Right cardiac atrium (tissue), 5 donors: ENCODE measurements at regions not wholly inside any gene's neighbourhood (a gene's known extent, or its start where the extent isn't known, plus 50 kb on each side); places are given as distances from the start of the nearest gene placed in this dataset.

Experiments used
- ATAC-seq, 2 donors: fragments of 200-7000 bp; cut with Tn5 transposase; one replicate each; pipeline versions ENCODE4 v1.8.0 to v1.9.1; 2020; ENCODE audit warnings: moderate library complexity in 2 of 2, mild to moderate bottlenecking in 1 of 2
- DNase-seq, 3 donors: peaks; one replicate each; pipeline ENCODE4 v3.0.0-alpha.2; 2020
- H3K27ac ChIP-seq: one replicate; pipeline ENCODE4 v1.5.1; 2013; ENCODE audit warnings: mild to moderate bottlenecking, low read length, control low read depth, moderate library complexity
- H3K27me3 ChIP-seq: one replicate; pipeline ENCODE4 v1.6.1; 2013; ENCODE audit not compliant: control insufficient read depth, insufficient read depth
- H3K4me1 ChIP-seq: one replicate; pipeline ENCODE4 v1.6.1; 2013; ENCODE audit warnings: low read length; ENCODE audit not compliant: control insufficient read depth, insufficient read depth
- H3K4me3 ChIP-seq: one replicate; pipeline ENCODE4 v1.5.1; 2013; ENCODE audit warnings: low read length, control low read depth
- H3K9me3 ChIP-seq: one replicate; pipeline ENCODE4 v1.6.1; 2013; ENCODE audit warnings: low read length; ENCODE audit not compliant: control insufficient read depth
- WGBS: extraction: QIAGEN DNeasy Blood & Tissue Kit; methylation state at CpG from one replicate; pipeline ENCODE4 v1.1.7; 2013; 5-methylcytosine and 5-hydroxymethylcytosine counted together
- intact Hi-C, 4 donors: fragments of 100-400 bp; cut with DNase I; formaldehyde crosslinking; loops; one replicate each; pipeline versions ENCODE4 v1.11.0 to v1.14.0; 2022 to 2023
- donor health status: healthy with polysubstance abuse.
- donor health status: DM: no; HTN: yes; CAD: no.
- donor health status: DM: no; HTN: no; CAD: no.
- donor health status: DM: no; HTN: yes; CAD: no; lungs with severe emphysema.
- donor health status: DM: yes; HTN: yes; CAD: no.

DNA sequence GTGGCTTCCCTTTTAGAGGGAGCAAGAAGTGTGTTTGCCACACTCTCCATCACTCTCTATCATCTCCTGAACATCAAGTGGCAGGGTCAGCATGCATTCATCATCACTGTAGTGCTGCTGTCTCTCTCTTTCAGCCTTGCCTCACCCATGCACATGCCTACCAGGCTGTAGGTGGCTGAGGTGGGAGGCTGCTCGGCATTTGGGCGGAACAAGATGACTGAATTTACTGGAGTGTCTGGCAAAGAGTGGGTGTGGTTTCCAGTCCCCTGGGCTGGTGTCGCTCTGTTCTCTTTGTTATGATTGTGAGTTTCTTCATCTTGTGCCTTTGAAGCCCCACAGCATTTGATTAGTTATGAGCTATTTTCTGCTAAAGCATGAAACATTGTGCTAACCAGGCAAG is 541.9 kb upstream of the EEF2KMT start:
- intact Hi-C loops, result no loop called here
- DNase-seq (no peak), ATAC-seq (no peak)
- WGBS, result 60% methylated on average over 3 of the region's 3 CpGs
- H3K27me3 ChIP-seq, result no peaks in the 10 kb centered on the region
- H3K9me3 ChIP-seq, result no peaks in the 10 kb centered on the region
- H3K27ac ChIP-seq, result no peak overlapping the region
- no peak overlapping the region for H3K4me3 ChIP-seq
- H3K4me1 ChIP-seq, result no peaks in the 10 kb centered on the region

- no peak for DNase-seq
- intact Hi-C loops, result no loop called here
- no peak for ATAC-seq
- no peaks in the 10 kb centered on the region for H3K27me3 ChIP-seq
- no peaks in the 10 kb centered on the region for H3K4me1 ChIP-seq
- no peak overlapping the region for H3K27ac ChIP-seq
- no peaks in the 10 kb centered on the region for H3K9me3 ChIP-seq
- no peak overlapping the region for H3K4me3 ChIP-seq
- WGBS, result 68% methylated on average over 2 of the region's 2 CpGs
These were observed 537.7 kb upstream of the EEF2KMT start for GRCh38 chr16:5635331-5635730.

- WGBS, result 43% methylated on average over 2 of the region's 2 CpGs
- Histone ChIP-seq H3K9me3 (no peaks in the 10 kb centered on the region), H3K27me3 (no peaks in the 10 kb centered on the region), H3K4me1 (no peaks in the 10 kb centered on the region), H3K27ac (no peak overlapping the region), H3K4me3 (no peak overlapping the region)
- DNase-seq, result no peak
- ATAC-seq, result no peak
- intact Hi-C loops, result no loop called here
These were observed 537.1 kb upstream of the EEF2KMT start for GRCh38 chr16:5634666-5635180.

DNA sequence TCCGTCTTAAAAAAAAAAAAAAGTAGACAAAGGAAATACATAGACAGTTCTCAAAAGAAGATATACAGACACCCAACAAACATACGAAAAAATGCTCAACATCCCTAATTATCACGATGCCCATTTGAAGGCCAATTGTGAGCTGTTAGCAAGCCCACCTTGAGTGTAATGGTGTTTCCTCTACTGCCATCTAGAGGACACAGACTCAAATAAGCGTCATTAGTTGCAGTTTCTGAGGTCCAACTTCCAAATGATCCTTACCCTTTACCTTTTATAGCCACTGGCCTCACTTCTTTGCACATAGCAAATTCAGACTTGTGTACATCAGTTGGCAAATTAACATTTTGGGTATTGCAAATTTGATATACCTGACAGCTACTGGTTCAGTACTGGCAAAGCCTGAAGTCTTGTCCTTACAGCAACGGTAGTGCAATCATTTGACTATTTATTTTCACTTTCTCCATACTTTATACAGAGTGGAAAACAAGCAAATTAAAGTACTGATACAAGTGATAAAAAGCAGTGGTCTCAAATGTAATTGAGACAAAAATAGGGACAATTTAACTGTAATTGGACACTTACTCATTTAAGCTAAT is 536.3 kb upstream of the EEF2KMT start:
- H3K27me3 ChIP-seq, result no peaks in the 10 kb centered on the region
- WGBS, result 37% methylated on average over 5 of the region's 5 CpGs
- H3K4me3 ChIP-seq, result no peak overlapping the region
- no peaks in the 10 kb centered on the region for H3K4me1 ChIP-seq
- no peaks in the 10 kb centered on the region for H3K9me3 ChIP-seq
- intact Hi-C loops, result no loop called here
- no peak for ATAC-seq
- DNase-seq, result no peak
- no peak overlapping the region for H3K27ac ChIP-seq

DNA sequence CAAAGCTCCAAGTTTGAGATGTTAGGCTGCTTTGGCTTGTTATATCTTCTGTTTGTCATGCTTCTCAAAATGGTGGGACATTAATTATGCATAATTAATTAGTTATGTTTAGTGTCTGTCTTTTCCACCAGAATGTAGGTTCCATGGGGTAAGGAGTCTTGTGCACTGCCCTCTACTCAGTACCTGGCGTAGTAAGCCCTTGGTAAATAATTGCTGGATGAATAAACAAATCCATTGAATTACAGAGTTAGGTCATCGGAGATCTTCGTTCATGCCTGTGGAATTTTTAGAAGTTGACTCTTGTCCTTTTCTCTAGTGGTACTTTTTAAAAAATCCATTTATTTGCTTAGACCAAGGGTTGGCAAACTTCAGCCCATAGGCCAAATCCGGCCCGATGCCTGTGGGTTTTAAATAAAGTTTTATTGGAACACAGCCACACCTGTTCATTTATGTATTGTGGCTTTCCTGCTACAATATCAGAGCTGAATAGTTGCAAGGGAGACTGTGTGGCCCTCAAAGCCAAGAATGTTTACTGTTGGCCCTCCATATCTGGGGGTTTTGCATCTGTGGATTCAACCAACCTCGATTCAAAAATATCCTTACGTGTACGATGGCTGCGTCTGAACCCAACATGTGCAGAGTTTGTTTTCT is 524.8 kb upstream of the EEF2KMT start:
- H3K4me3 ChIP-seq, result no peak overlapping the region
- WGBS, result 87% methylated on average over 9 of the region's 9 CpGs
- H3K27me3 ChIP-seq, result no peaks in the 10 kb centered on the region
- no peak overlapping the region for H3K27ac ChIP-seq
- H3K4me1 ChIP-seq, result no peaks in the 10 kb centered on the region
- ATAC-seq (no peak), DNase-seq (no peak)
- no peaks in the 10 kb centered on the region for H3K9me3 ChIP-seq
- intact Hi-C loops, result no loop called here

- ATAC-seq (peak in 1 of 2 donors; percentile 57), DNase-seq (no peak)
- no peaks in the 10 kb centered on the region for H3K4me1 ChIP-seq
- intact Hi-C loops, result no loop called here
- H3K27me3 ChIP-seq, result no peaks in the 10 kb centered on the region
- no peaks in the 10 kb centered on the region for H3K9me3 ChIP-seq
- H3K27ac ChIP-seq, result no peak overlapping the region
- no peak overlapping the region for H3K4me3 ChIP-seq
- WGBS, result 34% methylated on average over 4 of the region's 4 CpGs
These were observed 524.2 kb upstream of the EEF2KMT start for GRCh38 chr16:5621826-5622225.

GRCh38 chr16:5619304-5619703 is 521.7 kb upstream of the EEF2KMT start:
- no peak for ATAC-seq
- intact Hi-C loops, result loop anchor here in 1 of 4 donors (10.0 kb wide), 1 partner anchor 385 kb away; no protein-coding TSS in a partner anchor
- DNase-seq, result no peak

DNA sequence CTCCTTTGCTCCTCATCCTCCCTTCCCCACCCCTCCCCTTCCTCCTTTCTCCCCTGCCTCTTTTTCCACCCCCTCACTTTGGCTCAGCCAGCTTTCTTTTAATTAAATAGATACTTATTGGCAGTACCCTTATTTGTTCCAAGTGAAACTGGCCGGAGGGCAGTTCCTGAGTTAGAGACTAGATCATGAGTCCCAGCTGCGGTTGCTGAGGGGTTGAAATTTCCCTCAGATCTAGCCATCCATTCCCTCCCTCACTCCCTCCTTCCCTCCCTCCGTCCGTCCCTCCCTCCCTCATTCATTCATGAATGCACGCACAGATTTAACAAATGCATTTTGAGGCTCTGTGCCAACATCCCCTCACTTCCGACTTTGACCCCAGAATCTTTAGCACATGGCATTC is 519.2 kb upstream of the EEF2KMT start:
- H3K4me1 ChIP-seq, result no peaks in the 10 kb centered on the region
- no peaks in the 10 kb centered on the region for H3K9me3 ChIP-seq
- H3K27me3 ChIP-seq, result no peaks in the 10 kb centered on the region
- H3K27ac ChIP-seq, result no peak overlapping the region
- no peak overlapping the region for H3K4me3 ChIP-seq
- intact Hi-C loops, result loop anchor here in 1 of 4 donors (10.0 kb wide), 1 partner anchor 382 kb away; no protein-coding TSS in a partner anchor
- ATAC-seq (no peak), DNase-seq (no peak)
- WGBS, result 38% methylated on average over 6 of the region's 6 CpGs

More at GRCh38 chr16:5619304-5619703, 521.7 kb upstream of the EEF2KMT start:
- Histone ChIP-seq H3K4me3 (no peak overlapping the region), H3K27me3 (no peaks in the 10 kb centered on the region), H3K9me3 (no peaks in the 10 kb centered on the region), H3K4me1 (no peaks in the 10 kb centered on the region), H3K27ac (no peak overlapping the region)
- 56% methylated on average over 8 of the region's 8 CpGs for WGBS

GRCh38 chr16:5615868-5616642 is 518.5 kb upstream of the EEF2KMT start:
- intact Hi-C loops, result loop anchor here in 1 of 4 donors (10.0 kb wide), 1 partner anchor 381 kb away; no protein-coding TSS in a partner anchor
- H3K27ac ChIP-seq, result no peak overlapping the region
- H3K9me3 ChIP-seq, result no peaks in the 10 kb centered on the region
- H3K27me3 ChIP-seq, result no peaks in the 10 kb centered on the region
- WGBS, result 16% methylated on average over 25 of the region's 25 CpGs
- ATAC-seq, result peak; percentile 54 to 76
- no peaks in the 10 kb centered on the region for H3K4me1 ChIP-seq
- H3K4me3 ChIP-seq, result no peak overlapping the region
- DNase-seq, result peak; percentile 34 to 68 (median 54)

DNA sequence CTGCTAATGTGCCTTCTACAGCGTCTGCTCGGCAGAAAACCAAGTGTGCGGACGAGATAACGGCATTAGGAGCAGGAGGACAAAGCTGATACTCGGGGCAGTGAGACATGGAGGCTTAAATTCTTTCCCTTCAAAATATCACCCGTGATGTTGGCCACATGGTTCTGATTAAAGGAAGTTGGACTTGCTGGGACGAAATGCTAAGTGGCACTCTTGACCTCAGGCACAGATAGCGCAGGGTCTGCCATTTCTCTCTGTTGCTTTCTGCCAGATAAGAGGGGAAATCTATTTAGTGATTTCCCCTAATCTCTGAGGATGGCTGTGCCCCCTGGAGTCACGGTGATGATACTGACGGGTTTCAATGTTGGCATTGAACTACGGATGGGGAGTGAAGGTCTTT is 509.6 kb upstream of the EEF2KMT start:
- Histone ChIP-seq H3K4me1 (no peaks in the 10 kb centered on the region), H3K9me3 (no peaks in the 10 kb centered on the region), H3K27ac (no peak overlapping the region), H3K4me3 (no peak overlapping the region), H3K27me3 (no peaks in the 10 kb centered on the region)
- DNase-seq, result no peak
- intact Hi-C loops, result no loop called here
- ATAC-seq, result no peak
- 14% methylated on average over 12 of the region's 12 CpGs for WGBS

DNA sequence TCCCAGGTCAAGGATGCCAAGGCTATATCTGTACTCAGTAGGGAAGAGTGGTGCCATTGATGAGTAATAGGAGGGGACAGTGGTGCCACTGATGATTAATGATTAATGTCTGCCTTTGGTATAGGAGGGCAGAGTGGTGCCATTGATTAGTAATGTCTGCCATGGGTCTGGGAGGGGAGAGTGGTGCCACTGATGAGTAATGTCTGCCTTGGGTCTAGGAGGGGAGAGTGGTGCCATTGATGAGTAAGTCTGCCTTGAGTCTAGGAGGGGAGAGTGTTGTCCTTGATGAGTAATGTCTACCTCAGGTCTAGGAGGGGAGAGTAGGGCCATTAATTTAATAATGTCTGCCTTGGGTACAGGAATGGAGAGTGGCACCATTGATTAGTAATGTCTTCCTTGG is 507.8 kb upstream of the EEF2KMT start:
- DNase-seq, result no peak
- no peaks in the 10 kb centered on the region for H3K4me1 ChIP-seq
- H3K9me3 ChIP-seq, result no peaks in the 10 kb centered on the region
- H3K4me3 ChIP-seq, result no peak overlapping the region
- intact Hi-C loops, result no loop called here
- no peak overlapping the region for H3K27ac ChIP-seq
- H3K27me3 ChIP-seq, result no peaks in the 10 kb centered on the region
- no peak for ATAC-seq
